A549 (cell line): ENCODE measurements at regions not wholly inside any gene's neighbourhood (a gene's known extent, or its start where the extent isn't known, plus 50 kb on each side); places are given as distances from the start of the nearest gene placed in this dataset.

Experiments
- EHMT2 ChIP-seq: fragments of 200-600 bp; sonication (generic); IDR thresholded peaks from 2 replicates; pipeline ENCODE4 v1.6.1; 2016; ENCODE audit warnings: antibody characterized with exemption, low read depth, mild to moderate bottlenecking, moderate library complexity
- EP300 ChIP-seq, 2 experiments: fragments of >200 bp; sonication (Bioruptor Twin); formaldehyde crosslinking; IDR thresholded peaks; 2 replicates in 1 of 2; 3 replicates in 1 of 2; pipeline ENCODE4 v1.6.1; 2016 to 2017
- GATA3 ChIP-seq: IDR thresholded peaks from 2 replicates; pipeline ENCODE4 v1.6.1; 2012; ENCODE audit warnings: borderline replicate concordance
- JUN ChIP-seq, 2 experiments: fragments of >200 bp; sonication (Bioruptor Twin); formaldehyde crosslinking; IDR thresholded peaks; 2 replicates in 1 of 2; 3 replicates in 1 of 2; pipeline ENCODE4 v1.6.1; 2016 to 2017
- MYC ChIP-seq: IDR thresholded peaks from 2 replicates; pipeline ENCODE4 v1.6.1; 2012; ENCODE audit warnings: mild to moderate bottlenecking, inconsistent platforms, low read length, improper control_type of control experiment, borderline replicate concordance
- NFE2L2 ChIP-seq: fragments of 150-350 bp; conservative IDR thresholded peaks from 2 replicates; pipeline ENCODE4 v1.6.1; 2014; ENCODE audit warnings: low read length
- NR3C1 ChIP-seq: fragments of >200 bp; sonication (Bioruptor Twin); formaldehyde crosslinking; IDR thresholded peaks from 3 replicates; pipeline ENCODE4 v1.6.1; 2017
- PHF8 ChIP-seq: fragments of 200-600 bp; sonication (generic); IDR thresholded peaks from 2 replicates; pipeline ENCODE4 v1.6.1; 2016; ENCODE audit warnings: low read depth, mild to moderate bottlenecking, antibody characterized with exemption, moderate library complexity, borderline replicate concordance
- POLR2A ChIP-seq: IDR thresholded peaks from 2 replicates; pipeline ENCODE4 v1.6.1; 2012; ENCODE audit warnings: mild to moderate bottlenecking, low read length
- SMC3 ChIP-seq: fragments of >200 bp; sonication (Bioruptor Twin); formaldehyde crosslinking; IDR thresholded peaks from 3 replicates; pipeline ENCODE4 v1.6.1; 2018; ENCODE audit warnings: inconsistent platforms
- TFCP2L1 ChIP-seq: fragments of 250-450 bp; sonication (Bioruptor Pico); IDR thresholded peaks from 2 replicates; pipeline ENCODE4 v1.5.0; 2021; ENCODE audit warnings: mild to moderate bottlenecking
- USF2 ChIP-seq: fragments of 450-650 bp; IDR thresholded peaks from 2 replicates; pipeline ENCODE4 v1.6.1; 2014; ENCODE audit warnings: antibody characterized with exemption
- ZSCAN20 ChIP-seq: fragments of 250-450 bp; sonication (Bioruptor Pico); IDR thresholded peaks from 2 replicates; pipeline ENCODE4 v1.8.0; 2022; ENCODE audit warnings: mild to moderate bottlenecking, moderate library complexity
- TF ChIP-seq, protein P1 (sequence below): fragments of >200 bp; sonication (Bioruptor Twin); formaldehyde crosslinking; IDR thresholded peaks from 3 replicates; pipeline ENCODE4 v1.5.1; 2016

- TF ChIP-seq, protein P1, sequence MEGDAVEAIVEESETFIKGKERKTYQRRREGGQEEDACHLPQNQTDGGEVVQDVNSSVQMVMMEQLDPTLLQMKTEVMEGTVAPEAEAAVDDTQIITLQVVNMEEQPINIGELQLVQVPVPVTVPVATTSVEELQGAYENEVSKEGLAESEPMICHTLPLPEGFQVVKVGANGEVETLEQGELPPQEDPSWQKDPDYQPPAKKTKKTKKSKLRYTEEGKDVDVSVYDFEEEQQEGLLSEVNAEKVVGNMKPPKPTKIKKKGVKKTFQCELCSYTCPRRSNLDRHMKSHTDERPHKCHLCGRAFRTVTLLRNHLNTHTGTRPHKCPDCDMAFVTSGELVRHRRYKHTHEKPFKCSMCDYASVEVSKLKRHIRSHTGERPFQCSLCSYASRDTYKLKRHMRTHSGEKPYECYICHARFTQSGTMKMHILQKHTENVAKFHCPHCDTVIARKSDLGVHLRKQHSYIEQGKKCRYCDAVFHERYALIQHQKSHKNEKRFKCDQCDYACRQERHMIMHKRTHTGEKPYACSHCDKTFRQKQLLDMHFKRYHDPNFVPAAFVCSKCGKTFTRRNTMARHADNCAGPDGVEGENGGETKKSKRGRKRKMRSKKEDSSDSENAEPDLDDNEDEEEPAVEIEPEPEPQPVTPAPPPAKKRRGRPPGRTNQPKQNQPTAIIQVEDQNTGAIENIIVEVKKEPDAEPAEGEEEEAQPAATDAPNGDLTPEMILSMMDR, result no peak
- TF ChIP-seq EP300 (IDR thresholded peaks at IDR 0.05) (no peak), NFE2L2 (no peak), MYC (no peak), ZSCAN20 (no peak), POLR2A (no peak), SMC3 (no peak), NR3C1 (no peak), JUN (IDR thresholded peaks at IDR 0.05) (no peak), TFCP2L1 (CRISPR knock-in tag) (no peak), EHMT2 (no peak), PHF8 (no peak), GATA3 (no peak), USF2 (no peak)
These were observed 145.2 kb downstream of the NTMT2 start for GRCh38 chr1:170290991-170291390.
